ENCODE measurements at regions not wholly inside any gene's neighbourhood (a gene's known extent, or its start where the extent isn't known, plus 50 kb on each side); places are given as distances from the start of the nearest gene placed in this dataset.
"Not testable (repeated sequence)": the region's sequence is repeated elsewhere in the genome, so short reads cannot be mapped to it uniquely, and the experiment has no call there.

GRCh38 chrX:139382529-139382928 lies 148.0 kb upstream of the F9 start:
- no peaks in the 10 kb centered on the region for H3K4me1 ChIP-seq (ENCODE audit: control insufficient read depth in 3 of 3, insufficient read depth in 2 of 3, low read depth in 1 of 3, low read length in 2 of 3)
- DNase-seq: no peak
- 83 to 94% (median 87%) methylated on average over 10 to 14 of the region's 14 CpGs for WGBS, 3 donors
- no peak overlapping the region for H3K27ac ChIP-seq (ENCODE audit: low read depth in 1 of 3, low read length in 2 of 3)
- H3K4me3 ChIP-seq (ENCODE audit: low read depth in 1 of 3, low read length in 3 of 3): no peak overlapping the region
- H3K27me3 ChIP-seq (ENCODE audit: control insufficient read depth in 3 of 3, insufficient read depth in 3 of 3, low read length in 3 of 3): no peaks in the 10 kb centered on the region
- H3K36me3 ChIP-seq (ENCODE audit: control insufficient read depth in 3 of 3, insufficient read depth in 2 of 3, low read depth in 1 of 3, low read length in 3 of 3): no peaks in the 10 kb centered on the region
- FAIRE-seq: no peak
- no peaks in the 10 kb centered on the region for H3K9me3 ChIP-seq (ENCODE audit: control insufficient read depth in 2 of 2, insufficient read depth in 1 of 2, low read depth in 1 of 2, low read length in 1 of 2)

- DNase-seq; FAIRE-seq; H3K27me3 ChIP-seq (ENCODE audit: control insufficient read depth in 3 of 3, insufficient read depth in 3 of 3, low read length in 3 of 3); H3K27ac ChIP-seq (ENCODE audit: low read depth in 1 of 3, low read length in 2 of 3); H3K9me3 ChIP-seq (ENCODE audit: control insufficient read depth in 2 of 2, insufficient read depth in 1 of 2, low read depth in 1 of 2, low read length in 1 of 2); H3K4me1 ChIP-seq (ENCODE audit: control insufficient read depth in 3 of 3, insufficient read depth in 2 of 3, low read depth in 1 of 3, low read length in 2 of 3); H3K36me3 ChIP-seq (ENCODE audit: control insufficient read depth in 3 of 3, insufficient read depth in 2 of 3, low read depth in 1 of 3, low read length in 3 of 3); H3K4me3 ChIP-seq (ENCODE audit: low read depth in 1 of 3, low read length in 3 of 3): not testable (repeated sequence)
- 73 to 89% (median 75%) methylated on average over 3 of the region's 3 CpGs for WGBS, 3 donors
Measured at GRCh38 chrX:139376547-139376946, 154.0 kb upstream of the F9 start.

DNA sequence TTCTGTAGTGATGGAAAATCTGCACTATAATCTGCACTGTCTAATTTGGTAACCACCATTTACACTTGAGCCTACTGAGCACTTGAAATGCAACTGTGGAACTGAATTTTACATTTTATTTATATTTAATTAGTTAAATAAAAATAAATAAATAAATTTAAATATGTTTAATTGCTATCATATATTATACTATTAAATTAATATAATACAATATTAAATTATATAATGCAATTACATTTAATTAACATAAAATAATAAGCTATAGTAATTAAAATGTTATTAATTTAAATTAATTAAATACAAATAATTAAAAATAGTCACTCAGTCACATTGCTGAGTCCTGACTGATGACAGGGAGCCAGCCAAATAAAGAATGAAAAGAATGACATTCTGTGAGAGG lies 170.2 kb upstream of the F9 start:
- peak; percentile 81 for FAIRE-seq
- Histone ChIP-seq H3K27ac (ENCODE audit: low read depth in 1 of 3, low read length in 2 of 3) (no peak overlapping the region), H3K4me3 (ENCODE audit: low read depth in 1 of 3, low read length in 3 of 3) (no peak overlapping the region), H3K4me1 (ENCODE audit: control insufficient read depth in 3 of 3, insufficient read depth in 2 of 3, low read depth in 1 of 3, low read length in 2 of 3) (no peaks in the 10 kb centered on the region), H3K27me3 (ENCODE audit: control insufficient read depth in 3 of 3, insufficient read depth in 3 of 3, low read length in 3 of 3) (no peaks in the 10 kb centered on the region), H3K9me3 (ENCODE audit: control insufficient read depth in 2 of 2, insufficient read depth in 1 of 2, low read depth in 1 of 2, low read length in 1 of 2) (no peaks in the 10 kb centered on the region), H3K36me3 (ENCODE audit: control insufficient read depth in 3 of 3, insufficient read depth in 2 of 3, low read depth in 1 of 3, low read length in 3 of 3) (no peaks in the 10 kb centered on the region)
- DNase-seq: no peak

DNA sequence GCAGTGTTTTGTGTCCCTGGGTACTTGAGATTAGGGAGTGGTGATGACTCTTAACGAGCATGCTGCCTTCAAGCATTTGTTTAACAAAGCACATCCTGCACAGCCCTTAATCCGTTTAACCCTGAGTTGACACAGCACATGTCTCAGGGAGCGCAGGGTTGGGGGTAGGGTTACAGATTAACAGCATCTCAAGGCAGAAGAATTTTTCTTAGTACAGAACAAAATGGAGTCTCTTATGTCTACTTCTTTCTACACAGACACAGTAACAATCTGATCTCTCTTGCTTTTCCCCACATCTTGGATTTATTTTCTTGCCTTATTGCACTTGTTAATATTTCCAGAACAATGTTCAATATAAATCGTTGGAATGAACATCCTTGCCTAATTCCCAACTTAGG lies 187.9 kb upstream of the F9 start:
- 23 to 36% (median 25%) methylated on average over 3 to 4 of the region's 4 CpGs for WGBS, 3 donors
- not testable (repeated sequence) for H3K27me3 ChIP-seq (ENCODE audit: control insufficient read depth in 3 of 3, insufficient read depth in 3 of 3, low read length in 3 of 3); DNase-seq; H3K4me1 ChIP-seq (ENCODE audit: control insufficient read depth in 3 of 3, insufficient read depth in 2 of 3, low read depth in 1 of 3, low read length in 2 of 3); H3K27ac ChIP-seq (ENCODE audit: low read depth in 1 of 3, low read length in 2 of 3); FAIRE-seq; H3K36me3 ChIP-seq (ENCODE audit: control insufficient read depth in 3 of 3, insufficient read depth in 2 of 3, low read depth in 1 of 3, low read length in 3 of 3); H3K9me3 ChIP-seq (ENCODE audit: control insufficient read depth in 2 of 2, insufficient read depth in 1 of 2, low read depth in 1 of 2, low read length in 1 of 2); H3K4me3 ChIP-seq (ENCODE audit: low read depth in 1 of 3, low read length in 3 of 3)

DNA sequence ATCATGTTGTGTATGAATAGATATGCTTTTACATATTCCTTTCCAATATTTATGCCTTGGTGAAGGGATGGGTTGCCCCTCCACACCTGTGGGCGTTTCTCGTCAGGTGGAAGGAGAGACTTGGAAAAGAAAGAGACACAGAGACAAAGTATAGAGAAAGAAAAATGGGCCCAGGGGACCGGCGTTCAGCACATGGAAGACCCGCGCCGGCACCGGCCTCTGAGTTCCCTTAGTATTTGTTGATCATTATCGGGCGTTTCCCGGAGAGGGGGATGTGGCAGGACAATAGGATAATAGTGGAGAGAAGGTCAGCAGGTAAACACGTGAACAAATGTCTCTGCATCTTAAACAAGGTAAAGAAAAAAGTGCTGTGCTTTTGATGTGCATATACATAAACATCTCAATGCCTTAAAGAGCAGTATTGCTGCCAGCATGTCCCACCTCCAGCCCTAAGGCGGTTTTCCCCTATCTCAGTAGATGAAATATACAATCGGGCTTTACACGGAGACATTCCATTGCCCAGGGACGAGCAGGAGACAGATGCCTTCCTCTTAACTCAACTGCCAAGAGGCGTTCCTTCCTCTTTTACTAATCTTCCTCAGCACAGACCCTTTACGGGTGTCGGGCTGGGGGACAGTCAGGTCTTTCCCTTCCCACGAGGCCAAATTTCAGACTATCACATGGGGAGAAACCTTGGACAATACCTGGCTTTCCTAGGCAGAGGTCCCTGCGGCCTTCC lies 188.5 kb upstream of the F9 start:
- 19 to 29% (median 23%) methylated on average over 15 to 21 of the region's 21 CpGs for WGBS, 3 donors
- H3K4me1 ChIP-seq (ENCODE audit: control insufficient read depth in 3 of 3, insufficient read depth in 2 of 3, low read depth in 1 of 3, low read length in 2 of 3); FAIRE-seq: not testable (repeated sequence)

GRCh38 chrX:139332441-139332840 lies 198.1 kb upstream of the F9 start:
- Histone ChIP-seq H3K36me3 (ENCODE audit: control insufficient read depth in 3 of 3, insufficient read depth in 2 of 3, low read depth in 1 of 3, low read length in 3 of 3) (no peaks in the 10 kb centered on the region), H3K9me3 (ENCODE audit: control insufficient read depth in 2 of 2, insufficient read depth in 1 of 2, low read depth in 1 of 2, low read length in 1 of 2) (no peaks in the 10 kb centered on the region), H3K4me3 (ENCODE audit: low read depth in 1 of 3, low read length in 3 of 3) (no peak overlapping the region), H3K27ac (ENCODE audit: low read depth in 1 of 3, low read length in 2 of 3) (no peak overlapping the region), H3K4me1 (ENCODE audit: control insufficient read depth in 3 of 3, insufficient read depth in 2 of 3, low read depth in 1 of 3, low read length in 2 of 3) (no peaks in the 10 kb centered on the region), H3K27me3 (ENCODE audit: control insufficient read depth in 3 of 3, insufficient read depth in 3 of 3, low read length in 3 of 3) (no peaks in the 10 kb centered on the region)
- no peak for FAIRE-seq
- DNase-seq: no peak
- 78 to 89% (median 85%) methylated on average over 2 of the region's 2 CpGs for WGBS, 3 donors

More for the DNA sequence above, 188.5 kb upstream of the F9 start:
- H3K27ac ChIP-seq (ENCODE audit: low read depth in 1 of 3, low read length in 2 of 3); H3K9me3 ChIP-seq (ENCODE audit: control insufficient read depth in 2 of 2, insufficient read depth in 1 of 2, low read depth in 1 of 2, low read length in 1 of 2); H3K36me3 ChIP-seq (ENCODE audit: control insufficient read depth in 3 of 3, insufficient read depth in 2 of 3, low read depth in 1 of 3, low read length in 3 of 3); H3K27me3 ChIP-seq (ENCODE audit: control insufficient read depth in 3 of 3, insufficient read depth in 3 of 3, low read length in 3 of 3); DNase-seq; H3K4me3 ChIP-seq (ENCODE audit: low read depth in 1 of 3, low read length in 3 of 3): not testable (repeated sequence)

DNA sequence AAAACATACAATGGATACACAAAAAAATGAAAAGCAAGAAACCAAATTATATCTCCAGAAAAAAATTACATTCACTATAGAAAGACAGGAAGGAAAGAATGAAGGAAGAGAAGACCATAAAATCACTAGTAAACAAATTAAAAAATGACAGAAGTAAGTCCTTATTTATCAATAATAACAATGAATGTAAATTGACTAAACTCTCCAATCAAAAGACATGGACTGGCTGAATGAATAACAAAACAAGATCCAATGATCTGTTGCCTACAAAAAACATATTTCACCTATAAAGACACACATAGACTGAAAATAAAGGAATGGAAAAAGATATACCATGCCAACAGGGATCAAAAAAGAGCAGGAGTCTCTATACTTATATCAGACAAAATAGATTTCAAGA lies 203.2 kb upstream of the F9 start:
- FAIRE-seq: no peak

DNA sequence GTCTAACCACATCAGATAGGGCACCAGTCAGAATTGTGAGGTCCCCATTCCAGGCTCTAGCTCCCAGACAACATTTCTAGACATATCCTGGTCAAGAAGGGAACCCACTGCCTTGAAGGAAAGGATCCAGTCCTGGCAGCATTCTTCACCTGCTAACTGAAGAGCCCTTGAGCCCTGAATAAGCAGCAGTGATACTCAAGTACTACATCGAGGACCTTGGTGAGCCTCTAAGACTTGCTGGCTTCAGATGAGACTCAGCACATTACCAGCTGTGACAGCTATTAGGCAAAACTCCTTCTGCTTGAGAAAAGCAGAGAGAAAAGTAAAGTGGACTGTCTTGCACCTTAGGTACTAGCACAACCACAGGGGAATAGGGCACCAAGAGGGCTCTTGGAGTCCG lies 205.8 kb upstream of the F9 start:
- H3K27me3 ChIP-seq (ENCODE audit: control insufficient read depth in 3 of 3, insufficient read depth in 3 of 3, low read length in 3 of 3): no peaks in the 10 kb centered on the region
- H3K36me3 ChIP-seq (ENCODE audit: control insufficient read depth in 3 of 3, insufficient read depth in 2 of 3, low read depth in 1 of 3, low read length in 3 of 3): no peaks in the 10 kb centered on the region
- no peak for FAIRE-seq
- no peak overlapping the region for H3K27ac ChIP-seq (ENCODE audit: low read depth in 1 of 3, low read length in 2 of 3)
- no peak for DNase-seq
- H3K9me3 ChIP-seq (ENCODE audit: control insufficient read depth in 2 of 2, insufficient read depth in 1 of 2, low read depth in 1 of 2, low read length in 1 of 2): no peaks in the 10 kb centered on the region
- no peak overlapping the region for H3K4me3 ChIP-seq (ENCODE audit: low read depth in 1 of 3, low read length in 3 of 3)
- no peaks in the 10 kb centered on the region for H3K4me1 ChIP-seq (ENCODE audit: control insufficient read depth in 3 of 3, insufficient read depth in 2 of 3, low read depth in 1 of 3, low read length in 2 of 3)
- WGBS, 3 donors: 65 to 91% (median 72%) methylated on average over 2 of the region's 2 CpGs

More for the DNA sequence above, 203.2 kb upstream of the F9 start:
- no peaks in the 10 kb centered on the region for H3K4me1 ChIP-seq (ENCODE audit: control insufficient read depth in 3 of 3, insufficient read depth in 2 of 3, low read depth in 1 of 3, low read length in 2 of 3)
- H3K27ac ChIP-seq (ENCODE audit: low read depth in 1 of 3, low read length in 2 of 3): no peak overlapping the region
- H3K9me3 ChIP-seq (ENCODE audit: control insufficient read depth in 2 of 2, insufficient read depth in 1 of 2, low read depth in 1 of 2, low read length in 1 of 2): no peaks in the 10 kb centered on the region
- no peak for DNase-seq
- no peaks in the 10 kb centered on the region for H3K27me3 ChIP-seq (ENCODE audit: control insufficient read depth in 3 of 3, insufficient read depth in 3 of 3, low read length in 3 of 3)
- no peaks in the 10 kb centered on the region for H3K36me3 ChIP-seq (ENCODE audit: control insufficient read depth in 3 of 3, insufficient read depth in 2 of 3, low read depth in 1 of 3, low read length in 3 of 3)
- H3K4me3 ChIP-seq (ENCODE audit: low read depth in 1 of 3, low read length in 3 of 3): no peak overlapping the region

DNA sequence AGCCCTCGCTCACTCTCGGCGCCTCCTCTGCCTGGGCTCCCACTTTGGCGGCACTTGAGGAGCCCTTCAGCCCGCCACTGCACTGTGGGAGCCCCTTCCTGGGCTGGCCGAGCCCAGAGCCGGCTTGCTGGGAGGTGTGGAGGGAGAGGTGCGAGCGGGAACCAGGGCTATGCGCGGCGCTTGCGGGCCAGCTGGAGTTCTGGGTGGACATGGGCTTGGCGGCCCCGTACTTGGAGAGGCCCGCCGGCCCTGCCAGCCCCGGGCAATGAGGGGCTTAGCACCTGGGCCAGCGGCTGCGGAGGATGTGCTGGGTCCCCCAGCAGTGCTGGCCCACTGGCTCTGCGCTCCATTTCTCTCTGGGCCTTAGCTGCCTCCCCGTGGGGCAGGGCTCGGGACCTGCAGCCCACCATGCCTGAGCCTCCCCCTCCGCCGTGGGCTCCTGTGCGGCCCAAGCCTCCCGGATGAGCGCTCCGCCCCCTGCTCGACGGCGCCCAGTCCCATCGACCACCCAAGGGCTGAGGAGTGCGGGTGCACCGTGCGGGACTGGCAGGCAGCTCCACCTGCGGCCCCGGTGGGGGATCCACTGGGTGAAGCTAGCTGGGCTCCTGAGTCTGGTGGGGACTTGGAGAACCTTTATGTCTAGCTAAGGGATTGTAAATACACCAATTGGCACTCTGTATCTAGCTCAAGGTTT lies 209.7 kb upstream of the F9 start:
- H3K4me1 ChIP-seq (ENCODE audit: control insufficient read depth in 3 of 3, insufficient read depth in 2 of 3, low read depth in 1 of 3, low read length in 2 of 3); H3K9me3 ChIP-seq (ENCODE audit: control insufficient read depth in 2 of 2, insufficient read depth in 1 of 2, low read depth in 1 of 2, low read length in 1 of 2); FAIRE-seq; H3K36me3 ChIP-seq (ENCODE audit: control insufficient read depth in 3 of 3, insufficient read depth in 2 of 3, low read depth in 1 of 3, low read length in 3 of 3); H3K27ac ChIP-seq (ENCODE audit: low read depth in 1 of 3, low read length in 2 of 3); H3K4me3 ChIP-seq (ENCODE audit: low read depth in 1 of 3, low read length in 3 of 3); DNase-seq; H3K27me3 ChIP-seq (ENCODE audit: control insufficient read depth in 3 of 3, insufficient read depth in 3 of 3, low read length in 3 of 3): not testable (repeated sequence)
- 93 to 96% (median 95%) methylated on average over 29 to 38 of the region's 38 CpGs for WGBS, 3 donors
